Prostate gland (tissue), 2 donors: ENCODE measurements at regions not wholly inside any gene's neighbourhood (a gene's known extent, or its start where the extent isn't known, plus 50 kb on each side); places are given as distances from the start of the nearest gene placed in this dataset.

Source experiments
- POLR2A ChIP-seq: fragments of 450-650 bp; IDR thresholded peaks from one replicate; pipeline ENCODE4 v1.6.1; 2016; ENCODE audit warnings: antibody characterized with exemption, mild to moderate bottlenecking
- POLR2AphosphoS5 ChIP-seq: sonication (generic); formaldehyde crosslinking; IDR thresholded peaks from one replicate; pipeline ENCODE4 v1.6.1; 2017; ENCODE audit warnings: antibody characterized with exemption
- TF ChIP-seq, protein P1 (sequence below), 4 experiments: fragments of 200-600 bp in 2 of 4; fragments of 450-650 bp in 2 of 4; sonication (generic) in 2 of 4; IDR thresholded peaks; 1 replicate in 3 of 4; 2 replicates in 1 of 4; pipeline ENCODE4 v1.5.1; 2016 to 2019; ENCODE audit warnings: antibody characterized with exemption in 4 of 4, mild to moderate bottlenecking in 2 of 4, moderate library complexity in 2 of 4

GRCh38 chr13:61095885-61096284, 319.8 kb downstream of the PCDH20 start:
- TF ChIP-seq, protein P1, sequence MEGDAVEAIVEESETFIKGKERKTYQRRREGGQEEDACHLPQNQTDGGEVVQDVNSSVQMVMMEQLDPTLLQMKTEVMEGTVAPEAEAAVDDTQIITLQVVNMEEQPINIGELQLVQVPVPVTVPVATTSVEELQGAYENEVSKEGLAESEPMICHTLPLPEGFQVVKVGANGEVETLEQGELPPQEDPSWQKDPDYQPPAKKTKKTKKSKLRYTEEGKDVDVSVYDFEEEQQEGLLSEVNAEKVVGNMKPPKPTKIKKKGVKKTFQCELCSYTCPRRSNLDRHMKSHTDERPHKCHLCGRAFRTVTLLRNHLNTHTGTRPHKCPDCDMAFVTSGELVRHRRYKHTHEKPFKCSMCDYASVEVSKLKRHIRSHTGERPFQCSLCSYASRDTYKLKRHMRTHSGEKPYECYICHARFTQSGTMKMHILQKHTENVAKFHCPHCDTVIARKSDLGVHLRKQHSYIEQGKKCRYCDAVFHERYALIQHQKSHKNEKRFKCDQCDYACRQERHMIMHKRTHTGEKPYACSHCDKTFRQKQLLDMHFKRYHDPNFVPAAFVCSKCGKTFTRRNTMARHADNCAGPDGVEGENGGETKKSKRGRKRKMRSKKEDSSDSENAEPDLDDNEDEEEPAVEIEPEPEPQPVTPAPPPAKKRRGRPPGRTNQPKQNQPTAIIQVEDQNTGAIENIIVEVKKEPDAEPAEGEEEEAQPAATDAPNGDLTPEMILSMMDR (IDR thresholded peaks at IDR 0.05) = no peak
- no peak for TF ChIP-seq POLR2A
- TF ChIP-seq POLR2AphosphoS5 = no peak
